ENCODE measurements at regions not wholly inside any gene's neighbourhood (a gene's known extent, or its start where the extent isn't known, plus 50 kb on each side); places are given as distances from the start of the nearest gene placed in this dataset.

DNA sequence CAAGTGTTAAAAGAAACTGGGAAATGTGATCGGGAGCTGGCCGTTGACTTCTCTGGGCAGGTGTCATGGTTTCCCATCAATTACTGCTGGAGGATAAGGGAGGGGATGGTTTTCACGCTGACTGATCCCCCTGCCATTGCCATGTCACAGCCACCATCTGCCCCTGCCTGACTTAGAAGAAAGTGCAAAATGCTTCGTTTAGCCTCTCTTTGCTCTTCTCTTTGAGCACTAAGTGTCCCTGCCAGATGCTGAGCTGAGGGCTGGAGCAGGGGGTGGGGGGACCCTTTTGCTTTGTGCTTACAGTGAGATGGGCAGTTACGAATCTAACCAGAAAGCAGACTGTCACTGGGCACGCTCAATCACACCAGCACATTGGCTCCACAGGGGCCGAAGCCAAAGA, 138.4 kb upstream of the ALDH1B1 start:
- no peak overlapping the region for H3K4me3 ChIP-seq (ENCODE audit: low read length)
- TF ChIP-seq CTCF (IDR thresholded peaks at IDR 0.05; ENCODE audit: insufficient read depth, low read depth, low read length, missing control alignments), result no peak
- DNase-seq (ENCODE audit: low read depth), result no peak

GRCh38 chr9:38253200-38253599, 139.3 kb upstream of the ALDH1B1 start:
- DNase-seq (ENCODE audit: low read depth), result no peak
- H3K4me3 ChIP-seq (ENCODE audit: low read length), result no peak overlapping the region
- no peak for TF ChIP-seq CTCF (IDR thresholded peaks at IDR 0.05; ENCODE audit: insufficient read depth, low read depth, low read length, missing control alignments)

DNA sequence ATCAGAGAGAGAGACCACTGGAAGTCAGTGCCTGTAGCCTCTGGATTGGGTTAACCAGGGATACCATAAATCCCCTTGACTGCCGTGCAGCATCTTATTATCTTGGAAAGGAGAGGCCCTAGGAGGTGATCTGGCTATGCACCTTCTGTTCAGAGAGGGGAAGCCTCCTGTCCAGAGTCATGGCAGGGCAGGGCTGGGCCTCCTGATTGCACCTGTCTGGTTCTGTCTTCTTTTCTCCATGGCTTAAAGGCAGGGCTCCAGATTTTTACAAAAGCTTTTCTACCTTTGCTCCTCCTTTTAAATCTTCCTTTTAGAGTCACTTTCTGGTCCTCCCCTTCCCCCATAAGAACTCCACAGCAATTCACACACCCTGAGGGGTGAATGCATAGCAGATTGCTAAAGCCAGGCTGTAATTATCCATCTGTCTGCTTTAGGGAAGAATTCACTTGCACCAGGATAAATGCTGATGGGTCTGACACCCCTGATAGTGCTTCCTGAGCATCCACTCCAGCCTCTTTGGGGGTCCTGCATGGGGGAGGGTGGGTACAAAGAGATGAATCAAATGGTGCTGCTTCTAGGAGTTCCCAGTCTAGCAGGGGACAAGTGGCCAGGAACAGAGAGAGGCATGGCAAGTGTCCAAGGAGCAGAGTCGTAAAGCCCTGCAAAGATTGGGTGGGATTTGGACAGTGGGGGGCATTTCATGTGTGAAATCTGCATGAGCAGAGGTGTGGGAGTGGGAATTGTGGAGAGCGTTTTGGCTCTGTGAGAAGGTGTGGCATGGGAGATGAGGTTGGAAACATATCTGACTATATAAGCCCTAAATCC, 141.3 kb upstream of the ALDH1B1 start:
- no peak for DNase-seq (ENCODE audit: low read depth)
- TF ChIP-seq CTCF (IDR thresholded peaks at IDR 0.05; ENCODE audit: insufficient read depth, low read depth, low read length, missing control alignments), result no peak
- no peak overlapping the region for H3K4me3 ChIP-seq (ENCODE audit: low read length)

- DNase-seq (ENCODE audit: low read depth), result no peak
- no peak overlapping the region for H3K4me3 ChIP-seq (ENCODE audit: low read length)
- TF ChIP-seq CTCF (IDR thresholded peaks at IDR 0.05; ENCODE audit: insufficient read depth, low read depth, low read length, missing control alignments), result no peak
These were observed 142.0 kb upstream of the ALDH1B1 start for GRCh38 chr9:38250279-38251035.

DNA sequence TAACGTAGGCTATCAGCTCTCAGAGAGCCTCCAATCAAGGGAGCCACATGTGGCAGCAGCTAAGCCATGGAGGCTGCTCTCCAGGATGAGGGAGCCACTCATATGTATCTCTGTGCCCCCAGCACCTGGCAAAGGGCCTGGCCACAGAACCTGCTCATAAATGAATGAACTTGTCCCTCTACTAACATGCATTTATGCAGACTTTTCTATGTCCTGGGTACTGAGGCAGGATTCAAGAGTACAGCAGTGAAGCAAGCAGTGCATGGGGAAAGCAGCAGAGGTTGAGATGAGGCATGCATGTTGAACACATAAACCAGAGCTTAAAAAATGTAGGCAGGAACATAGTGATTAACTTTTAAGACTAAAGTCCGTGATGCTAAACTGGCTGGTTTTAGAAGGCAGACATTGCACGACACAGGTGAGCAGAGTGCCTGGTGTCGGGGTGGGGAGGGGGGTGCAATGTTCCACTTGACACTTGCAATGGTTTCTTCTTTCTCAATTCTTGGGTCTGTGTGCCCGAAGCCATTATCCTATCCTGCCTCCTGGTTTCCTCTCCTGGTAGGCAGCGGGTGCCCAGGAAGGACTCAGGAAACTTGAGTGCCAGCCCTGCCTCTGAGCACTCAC, 142.8 kb upstream of the ALDH1B1 start:
- DNase-seq (ENCODE audit: low read depth), result no peak
- TF ChIP-seq CTCF (IDR thresholded peaks at IDR 0.05; ENCODE audit: insufficient read depth, low read depth, low read length, missing control alignments), result no peak
- H3K4me3 ChIP-seq (ENCODE audit: low read length), result no peak overlapping the region

GRCh38 chr9:38249049-38249448, 143.5 kb upstream of the ALDH1B1 start:
- no peak for TF ChIP-seq CTCF (IDR thresholded peaks at IDR 0.05; ENCODE audit: insufficient read depth, low read depth, low read length, missing control alignments)
- no peak overlapping the region for H3K4me3 ChIP-seq (ENCODE audit: low read length)
- no peak for DNase-seq (ENCODE audit: low read depth)
